T-cell (primary cell): ENCODE measurements at regions not wholly inside any gene's neighbourhood (a gene's known extent, or its start where the extent isn't known, plus 50 kb on each side); places are given as distances from the start of the nearest gene placed in this dataset.

Experiments used
- ATAC-seq, 4 experiments: fragments of 200-7000 bp in 3 of 4; fragments of 150-1000 bp in 1 of 4; cut with Tn5 transposase; replicated peaks in 1 of 4; 1 replicate in 3 of 4; 2 replicates in 1 of 4; pipeline ENCODE4 v1.10.0; 2021; ENCODE audit warnings: moderate library complexity in 3 of 4, mild to moderate bottlenecking in 2 of 4, moderate number of reproducible peaks in 1 of 4
- CTCF ChIA-PET, 2 donors: fragments of 300-600 bp; sonication (Branson Sonifier 250); formaldehyde crosslinking; loops; one replicate each; lab custom pipeline; 2022; ENCODE audit warnings: antibody characterized with exemption in 2 of 2; lab: Charles Lee
- POLR2A ChIA-PET, 2 donors: fragments of 300-600 bp; sonication (Branson Sonifier 250); formaldehyde crosslinking; loops; one replicate each; lab custom pipeline; 2022; ENCODE audit warnings: antibody characterized with exemption in 2 of 2; lab: Charles Lee
- DNase-seq, 35 experiments: peaks; one replicate each; pipeline versions ENCODE4 v3.0.0 to v3.0.0-alpha.2; 2013 to 2023
- H3K27ac ChIP-seq: one replicate; pipeline ENCODE4 v1.5.1; 2013; ENCODE audit warnings: low read length
- H3K27me3 ChIP-seq, 2 experiments: replicated peaks in 1 of 2; 1 replicate in 1 of 2; 2 replicates in 1 of 2; pipeline versions ENCODE4 v1.6.1 to v1.7.0; 2013; ENCODE audit warnings: low read length in 1 of 2, mixed read lengths in 1 of 2; ENCODE audit not compliant: control insufficient read depth in 2 of 2, insufficient read depth in 2 of 2; ENCODE audit errors: extremely low read depth in 1 of 2
- H3K36me3 ChIP-seq, 2 donors: 1 replicate in 1 of 2; 2 replicates in 1 of 2; pipeline versions ENCODE4 v1.6.1 to v1.7.0; 2013; ENCODE audit warnings: low read length in 1 of 2; ENCODE audit not compliant: control insufficient read depth in 2 of 2, insufficient read depth in 1 of 2; ENCODE audit errors: extremely low read depth in 1 of 2
- H3K4me1 ChIP-seq, 2 experiments: 1 replicate in 1 of 2; 2 replicates in 1 of 2; pipeline versions ENCODE4 v1.6.1 to v1.7.0; 2013; ENCODE audit warnings: low read length in 2 of 2, mixed read lengths in 1 of 2; ENCODE audit not compliant: insufficient read depth in 2 of 2, control insufficient read depth in 1 of 2; ENCODE audit errors: extremely low read depth in 1 of 2
- H3K4me3 ChIP-seq, 2 donors: 1 replicate in 1 of 2; 2 replicates in 1 of 2; pipeline versions ENCODE4 v1.5.1 to v1.7.0; 2013; ENCODE audit warnings: mild to moderate bottlenecking in 2 of 2, low read length in 1 of 2, moderate library complexity in 1 of 2; ENCODE audit not compliant: control insufficient read depth in 1 of 2; ENCODE audit errors: extremely low read depth in 1 of 2
- H3K9me3 ChIP-seq: 2 replicates; pipeline ENCODE4 v1.7.0; 2013
- H3K27ac Mint-ChIP-seq, 2 donors: one replicate each; pipeline ENCODE4 v1.8.0; 2020 to 2021; ENCODE audit warnings: mild to moderate bottlenecking in 2 of 2, mixed read lengths in 2 of 2
- H3K27me3 Mint-ChIP-seq, 2 donors: one replicate each; pipeline ENCODE4 v1.8.0; 2021 to 2022; ENCODE audit warnings: mixed read lengths in 2 of 2
- H3K36me3 Mint-ChIP-seq: one replicate; pipeline ENCODE4 v1.8.0; 2021; ENCODE audit warnings: mixed read lengths
- H3K4me1 Mint-ChIP-seq, 3 donors: one replicate each; pipeline ENCODE4 v1.8.0; 2020 to 2022; ENCODE audit warnings: mixed read lengths in 3 of 3, mild to moderate bottlenecking in 1 of 3
- H3K4me3 Mint-ChIP-seq, 3 donors: one replicate each; pipeline ENCODE4 v1.8.0; 2020 to 2022; ENCODE audit warnings: mild to moderate bottlenecking in 3 of 3, mixed read lengths in 3 of 3, moderate library complexity in 3 of 3
- H3K9me3 Mint-ChIP-seq, 3 donors: one replicate each; pipeline ENCODE4 v1.8.0; 2020 to 2022; ENCODE audit warnings: mixed read lengths in 3 of 3
- WGBS: methylation state at CpG from one replicate; pipeline ENCODE4 v1.1.5; 2013; ENCODE audit warnings: missing lambda C conversion rate; ENCODE audit not compliant: insufficient coverage; 5-methylcytosine and 5-hydroxymethylcytosine counted together

GRCh38 chr16:73778887-73779286, 517.7 kb upstream of the PSMD7 start:
- Histone ChIP-seq H3K4me1 (no peaks in the 10 kb centered on the region), H3K36me3 (no peaks in the 10 kb centered on the region), H3K9me3 (no peaks in the 10 kb centered on the region), H3K27ac (no peak overlapping the region), H3K4me3 (no peak overlapping the region), H3K27me3 (no peaks in the 10 kb centered on the region)
- ChIA-PET CTCF (no interaction called here), POLR2A (no interaction called here)
- Mint-ChIP-seq H3K36me3 (no peaks in the 10 kb centered on the region), H3K4me1 (no peaks in the 10 kb centered on the region), H3K9me3 (peaks cover 0 to 3% (median 3%) of the 10 kb centered on the region in 3 donors), H3K27me3 (no peaks in the 10 kb centered on the region), H3K27ac (no peak overlapping the region), H3K4me3 (no peak overlapping the region)
- ATAC-seq (no peak), DNase-seq (no peak)
- no CpG with 5 or more reads among the region's 5 CpGs for WGBS

GRCh38 chr16:73775841-73776388, 520.7 kb upstream of the PSMD7 start:
- no peak overlapping the region for H3K27ac Mint-ChIP-seq
- WGBS: no CpG with 5 or more reads among the region's 10 CpGs
- CTCF ChIA-PET: interaction anchor here in 1 of 2 donors (0.6 kb wide), 1 partner anchor 163 kb away, joined by 3 read pairs; no protein-coding TSS in a partner anchor
- H3K27me3 ChIP-seq: no peaks in the 10 kb centered on the region
- H3K27me3 Mint-ChIP-seq: peaks cover 0 to 4% of the 10 kb centered on the region in 2 donors
- H3K4me1 ChIP-seq: no peaks in the 10 kb centered on the region
- no peak for ATAC-seq
- H3K9me3 Mint-ChIP-seq: peaks cover 0 to under 1% (median 0%) of the 10 kb centered on the region in 3 donors
- POLR2A ChIA-PET: no interaction called here
- no peak for DNase-seq
- H3K36me3 Mint-ChIP-seq: no peaks in the 10 kb centered on the region
- H3K4me3 Mint-ChIP-seq: no peak overlapping the region
- no peak overlapping the region for H3K4me3 ChIP-seq
- H3K36me3 ChIP-seq: no peaks in the 10 kb centered on the region
- H3K9me3 ChIP-seq: no peaks in the 10 kb centered on the region
- no peaks in the 10 kb centered on the region for H3K4me1 Mint-ChIP-seq
- H3K27ac ChIP-seq: no peak overlapping the region

- no peak for ATAC-seq
Measured at GRCh38 chr16:73771196-73772064, 525.2 kb upstream of the PSMD7 start.

GRCh38 chr16:73768786-73769203, 527.8 kb upstream of the PSMD7 start:
- H3K27me3 ChIP-seq: no peaks in the 10 kb centered on the region
- Mint-ChIP-seq H3K9me3 (peaks cover 0 to 4% (median 4%) of the 10 kb centered on the region in 3 donors), H3K27ac (no peak overlapping the region), H3K36me3 (no peaks in the 10 kb centered on the region), H3K27me3 (peaks cover 0 to 7% of the 10 kb centered on the region in 2 donors), H3K4me1 (no peaks in the 10 kb centered on the region), H3K4me3 (no peak overlapping the region)
- DNase-seq: no peak
- no peak overlapping the region for H3K27ac ChIP-seq
- H3K4me1 ChIP-seq: no peaks in the 10 kb centered on the region
- no peak for ATAC-seq
- no peak overlapping the region for H3K4me3 ChIP-seq
- no peaks in the 10 kb centered on the region for H3K36me3 ChIP-seq
- ChIA-PET CTCF (no interaction called here), POLR2A (no interaction called here)
- WGBS: no CpG with 5 or more reads among the region's 3 CpGs
- H3K9me3 ChIP-seq: no peaks in the 10 kb centered on the region

More at GRCh38 chr16:73771196-73772064, 525.2 kb upstream of the PSMD7 start:
- no peak overlapping the region for H3K4me3 Mint-ChIP-seq
- POLR2A ChIA-PET: no interaction called here
- Histone ChIP-seq H3K36me3 (no peaks in the 10 kb centered on the region), H3K9me3 (no peaks in the 10 kb centered on the region), H3K27ac (no peak overlapping the region), H3K4me3 (no peak overlapping the region), H3K4me1 (no peaks in the 10 kb centered on the region), H3K27me3 (no peaks in the 10 kb centered on the region)
- CTCF ChIA-PET: no interaction called here
- H3K36me3 Mint-ChIP-seq: no peaks in the 10 kb centered on the region
- H3K27me3 Mint-ChIP-seq: peaks cover 0 to 5% of the 10 kb centered on the region in 2 donors
- peaks cover 0 to 4% (median 4%) of the 10 kb centered on the region in 3 donors for H3K9me3 Mint-ChIP-seq
- H3K27ac Mint-ChIP-seq: no peak overlapping the region
- H3K4me1 Mint-ChIP-seq: no peaks in the 10 kb centered on the region
- 100% methylated on average over 1 of the region's 4 CpGs for WGBS
- no peak for DNase-seq

GRCh38 chr16:73764321-73764720, 532.3 kb upstream of the PSMD7 start:
- peaks cover 0 to 3% of the 10 kb centered on the region in 2 donors for H3K27me3 Mint-ChIP-seq
- H3K27me3 ChIP-seq: no peaks in the 10 kb centered on the region
- POLR2A ChIA-PET: no interaction called here
- no peak overlapping the region for H3K27ac ChIP-seq
- no peaks in the 10 kb centered on the region for H3K36me3 ChIP-seq
- CTCF ChIA-PET: no interaction called here
- no peaks in the 10 kb centered on the region for H3K4me1 ChIP-seq
- peaks cover 0 to 11% (median 4%) of the 10 kb centered on the region in 3 donors for H3K9me3 Mint-ChIP-seq
- WGBS: 83% methylated on average over 1 of the region's 4 CpGs
- no peaks in the 10 kb centered on the region for H3K9me3 ChIP-seq
- no peaks in the 10 kb centered on the region for H3K36me3 Mint-ChIP-seq
- no peak overlapping the region for H3K4me3 ChIP-seq
- no peak overlapping the region for H3K4me3 Mint-ChIP-seq
- H3K4me1 Mint-ChIP-seq: no peaks in the 10 kb centered on the region
- DNase-seq (no peak), ATAC-seq (no peak)
- H3K27ac Mint-ChIP-seq: no peak overlapping the region

- H3K4me1 ChIP-seq: no peaks in the 10 kb centered on the region
- CTCF ChIA-PET: no interaction called here
- no peak for DNase-seq
- no peak overlapping the region for H3K27ac Mint-ChIP-seq
- H3K36me3 Mint-ChIP-seq: no peaks in the 10 kb centered on the region
- WGBS: 86% methylated on average over 8 of the region's 16 CpGs
- peaks cover 0 to 3% of the 10 kb centered on the region in 2 donors for H3K27me3 Mint-ChIP-seq
- peaks cover 5 to 8% (median 7%) of the 10 kb centered on the region in 3 donors for H3K9me3 Mint-ChIP-seq
- ATAC-seq: no peak
- H3K27me3 ChIP-seq: no peaks in the 10 kb centered on the region
- POLR2A ChIA-PET: interaction anchor here in 1 of 2 donors (0.5 kb wide), 1 partner anchor 1331 kb away, joined by 6 read pairs; no protein-coding TSS in a partner anchor
- H3K4me3 ChIP-seq: no peak overlapping the region
- H3K4me1 Mint-ChIP-seq: no peaks in the 10 kb centered on the region
- H3K4me3 Mint-ChIP-seq: no peak overlapping the region
- no peaks in the 10 kb centered on the region for H3K9me3 ChIP-seq
- no peaks in the 10 kb centered on the region for H3K36me3 ChIP-seq
- no peak overlapping the region for H3K27ac ChIP-seq
Measured at GRCh38 chr16:73756289-73757178, 540.1 kb upstream of the PSMD7 start.
